Epithelial cell of proximal tubule (primary cell): ENCODE measurements at regions not wholly inside any gene's neighbourhood (a gene's known extent, or its start where the extent isn't known, plus 50 kb on each side); places are given as distances from the start of the nearest gene placed in this dataset.

Experiments used
- DNase-seq: peaks from one replicate; pipeline ENCODE4 v3.0.0-alpha.2; 2011; ENCODE audit warnings: low read depth
- H3K4me3 ChIP-seq: 2 replicates; pipeline ENCODE4 v1.5.1; 2011; ENCODE audit warnings: low read depth, mild to moderate bottlenecking, low read length
- TF ChIP-seq, protein P1 (sequence below): conservative IDR thresholded peaks from 2 replicates; pipeline ENCODE4 v1.5.1; 2012; ENCODE audit warnings: low read depth, mild to moderate bottlenecking, low read length

DNA sequence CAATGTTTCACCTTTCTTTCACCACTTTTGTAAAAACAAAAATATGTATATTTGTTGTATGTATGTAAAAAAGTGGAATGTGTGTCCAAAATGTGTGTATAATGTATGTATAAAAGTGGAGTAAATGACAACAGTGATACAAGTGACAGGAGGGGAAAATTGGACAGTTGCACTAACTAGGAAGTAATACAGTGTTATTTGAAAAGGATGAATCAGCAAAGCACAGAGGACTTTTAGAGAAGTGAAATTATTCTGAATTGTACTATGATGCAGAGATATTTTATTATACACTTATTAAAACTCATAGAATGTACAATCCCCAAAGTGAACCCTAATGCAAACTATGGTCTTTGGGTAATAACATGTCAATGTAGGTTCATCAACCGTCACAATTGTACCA lies 331.3 kb upstream of the CNTNAP5 start:
- H3K4me3 ChIP-seq: no peak overlapping the region
- DNase-seq: no peak
- TF ChIP-seq, protein P1, sequence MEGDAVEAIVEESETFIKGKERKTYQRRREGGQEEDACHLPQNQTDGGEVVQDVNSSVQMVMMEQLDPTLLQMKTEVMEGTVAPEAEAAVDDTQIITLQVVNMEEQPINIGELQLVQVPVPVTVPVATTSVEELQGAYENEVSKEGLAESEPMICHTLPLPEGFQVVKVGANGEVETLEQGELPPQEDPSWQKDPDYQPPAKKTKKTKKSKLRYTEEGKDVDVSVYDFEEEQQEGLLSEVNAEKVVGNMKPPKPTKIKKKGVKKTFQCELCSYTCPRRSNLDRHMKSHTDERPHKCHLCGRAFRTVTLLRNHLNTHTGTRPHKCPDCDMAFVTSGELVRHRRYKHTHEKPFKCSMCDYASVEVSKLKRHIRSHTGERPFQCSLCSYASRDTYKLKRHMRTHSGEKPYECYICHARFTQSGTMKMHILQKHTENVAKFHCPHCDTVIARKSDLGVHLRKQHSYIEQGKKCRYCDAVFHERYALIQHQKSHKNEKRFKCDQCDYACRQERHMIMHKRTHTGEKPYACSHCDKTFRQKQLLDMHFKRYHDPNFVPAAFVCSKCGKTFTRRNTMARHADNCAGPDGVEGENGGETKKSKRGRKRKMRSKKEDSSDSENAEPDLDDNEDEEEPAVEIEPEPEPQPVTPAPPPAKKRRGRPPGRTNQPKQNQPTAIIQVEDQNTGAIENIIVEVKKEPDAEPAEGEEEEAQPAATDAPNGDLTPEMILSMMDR: no peak

DNA sequence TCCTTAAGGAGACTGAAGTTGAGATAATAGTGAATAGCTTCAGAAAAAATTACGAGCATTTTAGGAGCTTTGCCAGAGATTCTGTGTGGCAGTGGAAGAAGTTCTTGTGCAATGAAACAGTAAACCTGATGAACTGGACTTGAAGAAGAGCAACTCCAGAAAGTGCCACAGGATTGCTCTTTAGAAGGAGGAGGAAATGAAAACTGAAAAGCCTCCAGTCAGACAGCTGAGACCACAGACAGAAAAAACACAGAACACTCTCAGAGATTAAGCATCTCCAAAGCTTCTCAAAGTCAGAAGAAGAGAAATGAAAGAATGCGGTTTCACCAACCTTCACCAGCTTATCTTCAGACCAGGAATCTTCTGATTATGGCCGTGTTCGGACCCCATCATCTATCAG lies 329.7 kb upstream of the CNTNAP5 start:
- H3K4me3 ChIP-seq: no peak overlapping the region
- TF ChIP-seq, protein P1: no peak
- DNase-seq: no peak

DNA sequence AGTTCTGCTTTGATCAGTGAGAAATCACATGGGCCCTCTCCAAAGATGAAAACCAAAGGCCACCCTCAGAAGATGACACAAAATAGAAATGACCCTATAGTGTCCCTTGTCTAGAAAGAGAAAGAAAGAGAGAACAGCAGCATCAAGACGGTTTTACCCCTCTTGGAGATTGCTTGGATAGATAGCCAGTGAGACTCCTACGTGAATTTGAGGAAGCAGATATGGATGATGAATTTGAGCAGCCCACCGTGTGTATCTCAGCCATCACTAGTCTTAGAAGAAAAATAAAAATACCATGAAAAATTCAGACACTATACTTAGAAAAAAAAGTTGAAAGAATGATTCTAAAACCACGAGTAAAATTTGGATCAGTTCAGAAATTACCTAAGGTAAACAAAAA lies 329.1 kb upstream of the CNTNAP5 start:
- no peak overlapping the region for H3K4me3 ChIP-seq
- DNase-seq: no peak
- TF ChIP-seq, protein P1: no peak

DNA sequence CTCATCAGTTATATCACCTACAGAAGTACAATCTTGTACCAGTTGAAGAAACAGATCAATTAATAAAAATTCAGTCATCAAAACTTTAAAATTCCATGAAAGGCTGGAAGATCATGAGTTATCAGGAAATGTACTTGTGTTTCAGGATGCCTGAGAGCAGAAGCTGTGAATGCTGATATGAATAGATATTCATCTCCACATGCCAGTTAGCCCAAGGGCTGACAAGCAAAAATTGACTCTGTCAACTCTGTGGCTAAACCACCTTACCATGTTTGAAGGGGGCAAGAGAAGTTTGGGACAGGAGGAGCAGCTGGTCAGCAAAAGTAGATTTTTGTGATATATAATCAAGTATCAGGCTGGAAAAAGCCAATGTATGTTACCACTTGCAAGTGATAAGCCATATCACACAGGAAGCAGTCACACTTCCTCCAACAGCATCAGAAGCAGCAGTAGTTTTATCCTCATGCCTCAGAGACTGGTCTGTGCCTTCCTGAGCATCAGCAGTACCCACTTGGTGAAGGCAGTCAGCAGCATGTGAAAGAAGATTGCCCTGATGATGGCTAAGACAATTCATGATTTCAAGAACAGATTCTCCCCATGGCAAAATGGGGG lies 328.2 kb upstream of the CNTNAP5 start:
- no peak for DNase-seq
- no peak overlapping the region for H3K4me3 ChIP-seq
- TF ChIP-seq, protein P1: no peak

DNA sequence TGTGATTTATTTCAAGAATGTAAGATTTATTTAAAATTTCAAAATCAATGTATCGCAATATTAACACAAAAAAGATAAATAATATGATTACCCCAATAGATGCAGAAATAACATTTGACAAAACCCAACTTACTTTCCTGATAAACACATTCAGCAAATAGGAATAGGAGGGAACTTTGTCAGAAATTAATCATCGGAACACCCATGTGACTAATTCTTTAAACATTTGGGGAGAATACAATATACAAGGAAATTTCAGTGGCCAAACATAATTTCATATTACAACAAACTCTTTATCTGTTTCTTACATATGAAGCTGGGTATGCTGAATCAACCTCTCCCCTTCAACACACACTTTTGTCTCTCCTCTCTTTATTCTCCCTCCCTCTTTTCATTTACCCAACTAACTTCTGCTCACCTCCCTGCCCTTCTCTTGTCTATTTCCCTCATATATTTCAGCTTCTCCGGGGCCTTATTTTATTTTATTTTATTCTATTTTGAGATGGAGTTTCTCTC lies 309.6 kb upstream of the CNTNAP5 start:
- TF ChIP-seq, protein P1: no peak
- no peak for DNase-seq
- H3K4me3 ChIP-seq: no peak overlapping the region

DNA sequence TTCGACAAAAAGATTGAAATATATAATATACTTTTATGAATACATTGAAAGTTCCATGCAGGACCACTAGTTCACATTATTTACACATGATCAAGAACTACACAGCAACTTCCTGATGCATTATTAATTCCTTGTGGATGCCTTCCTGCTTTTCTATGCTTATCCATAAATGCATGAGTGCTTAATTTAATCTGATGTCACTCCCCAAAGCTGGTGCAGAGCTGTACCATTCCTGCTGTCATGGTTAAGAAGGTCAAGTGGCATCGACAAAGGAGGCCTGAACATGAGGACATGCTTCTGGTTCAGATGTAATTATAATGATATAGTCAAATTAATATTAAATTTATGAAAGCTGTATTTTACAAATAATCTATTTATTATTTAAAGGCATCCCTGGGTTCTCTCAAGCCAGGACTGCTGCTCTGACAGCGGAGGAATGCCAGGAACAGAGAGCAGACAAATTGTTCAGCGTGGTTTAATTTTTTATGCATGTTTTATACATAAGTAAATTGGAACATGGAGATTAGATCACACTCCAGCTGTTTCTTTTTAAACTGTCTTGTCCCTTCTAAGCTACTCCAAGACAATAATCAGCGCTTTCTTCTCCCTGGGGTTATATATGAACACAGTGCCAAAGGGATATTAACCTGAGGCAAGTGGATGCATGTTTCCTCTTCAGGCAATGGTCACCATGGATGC lies 307.3 kb upstream of the CNTNAP5 start:
- no peak overlapping the region for H3K4me3 ChIP-seq
- TF ChIP-seq, protein P1: no peak
- no peak for DNase-seq

DNA sequence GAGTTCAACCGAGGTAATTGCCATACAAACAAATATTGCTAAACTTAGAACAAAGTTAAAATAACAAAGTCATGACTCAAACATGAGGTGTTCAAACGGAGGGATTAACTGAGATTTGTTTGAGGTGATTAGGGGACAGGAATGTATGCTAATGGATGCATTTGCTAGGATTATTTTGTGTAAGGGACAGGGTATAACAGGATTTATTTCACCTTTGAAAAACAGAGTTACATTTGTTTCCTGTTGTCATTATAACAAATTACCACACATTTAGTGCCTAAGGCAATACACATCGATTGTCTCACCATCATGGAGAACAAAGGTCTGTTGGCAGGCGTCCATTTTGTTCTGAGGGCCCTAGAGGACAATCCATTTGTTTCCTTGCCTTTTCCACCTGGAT lies 304.3 kb upstream of the CNTNAP5 start:
- TF ChIP-seq, protein P1: no peak
- no peak for DNase-seq
- H3K4me3 ChIP-seq: no peak overlapping the region
